T-helper 22 cell (primary cell): ENCODE measurements at regions not wholly inside any gene's neighbourhood (a gene's known extent, or its start where the extent isn't known, plus 50 kb on each side); places are given as distances from the start of the nearest gene placed in this dataset.
"Not testable (repeated sequence)": the region's sequence is repeated elsewhere in the genome, so short reads cannot be mapped to it uniquely, and the experiment has no call there.

Experiments
- DNase-seq: peaks from one replicate; pipeline ENCODE4 v3.0.0-alpha.2; 2020; ENCODE audit warnings: low read depth

- DNase-seq, result no peak
Observed at GRCh38 chr1:30527511-30528140, 195.8 kb downstream of the MATN1 start.

GRCh38 chr1:30526652-30527345 lies 196.6 kb downstream of the MATN1 start:
- no peak for DNase-seq

- no peak for DNase-seq
Observed at GRCh38 chr1:30525971-30526651, 197.3 kb downstream of the MATN1 start.

GRCh38 chr1:30525631-30525970 lies 197.8 kb downstream of the MATN1 start:
- no peak for DNase-seq

- DNase-seq, result no peak
Observed at GRCh38 chr1:30524840-30525617, 198.4 kb downstream of the MATN1 start.

GRCh38 chr1:30524025-30524555 lies 199.3 kb downstream of the MATN1 start:
- not testable (repeated sequence) for DNase-seq

- DNase-seq, result no peak
Observed at GRCh38 chr1:30523055-30524020, 200.0 kb downstream of the MATN1 start.

- DNase-seq, result no peak
Observed at GRCh38 chr1:30522031-30523004, 201.1 kb downstream of the MATN1 start.

GRCh38 chr1:30521261-30521865 lies 202.0 kb downstream of the MATN1 start:
- no peak for DNase-seq

- no peak for DNase-seq
Observed at GRCh38 chr1:30520476-30520875, 202.9 kb downstream of the MATN1 start.

GRCh38 chr1:30519201-30519763 lies 204.1 kb downstream of the MATN1 start:
- DNase-seq, result no peak

GRCh38 chr1:30518696-30519095 lies 204.7 kb downstream of the MATN1 start:
- DNase-seq, result no peak

GRCh38 chr1:30518186-30518585 lies 205.2 kb downstream of the MATN1 start:
- DNase-seq, result no peak

GRCh38 chr1:30517666-30518065 lies 205.7 kb downstream of the MATN1 start:
- not testable (repeated sequence) for DNase-seq

- not testable (repeated sequence) for DNase-seq
Observed at GRCh38 chr1:30517241-30517640, 206.1 kb downstream of the MATN1 start.

- no peak for DNase-seq
Observed at GRCh38 chr1:30516485-30516858, 206.9 kb downstream of the MATN1 start.

- no peak for DNase-seq
Observed at GRCh38 chr1:30515755-30516484, 207.5 kb downstream of the MATN1 start.

- DNase-seq, result no peak
Observed at GRCh38 chr1:30514945-30515344, 208.4 kb downstream of the MATN1 start.
